Dermis microvascular lymphatic vessel endothelial cell (primary cell): ENCODE measurements at regions not wholly inside any gene's neighbourhood (a gene's known extent, or its start where the extent isn't known, plus 50 kb on each side); places are given as distances from the start of the nearest gene placed in this dataset.
"Not testable (repeated sequence)": the region's sequence is repeated elsewhere in the genome, so short reads cannot be mapped to it uniquely, and the experiment has no call there.

Source experiments
- DNase-seq, 2 donors: peaks; one replicate each; pipeline versions ENCODE4 v3.0.0 to v3.0.0-alpha.2; 2010; ENCODE audit warnings: low read depth in 2 of 2

DNA sequence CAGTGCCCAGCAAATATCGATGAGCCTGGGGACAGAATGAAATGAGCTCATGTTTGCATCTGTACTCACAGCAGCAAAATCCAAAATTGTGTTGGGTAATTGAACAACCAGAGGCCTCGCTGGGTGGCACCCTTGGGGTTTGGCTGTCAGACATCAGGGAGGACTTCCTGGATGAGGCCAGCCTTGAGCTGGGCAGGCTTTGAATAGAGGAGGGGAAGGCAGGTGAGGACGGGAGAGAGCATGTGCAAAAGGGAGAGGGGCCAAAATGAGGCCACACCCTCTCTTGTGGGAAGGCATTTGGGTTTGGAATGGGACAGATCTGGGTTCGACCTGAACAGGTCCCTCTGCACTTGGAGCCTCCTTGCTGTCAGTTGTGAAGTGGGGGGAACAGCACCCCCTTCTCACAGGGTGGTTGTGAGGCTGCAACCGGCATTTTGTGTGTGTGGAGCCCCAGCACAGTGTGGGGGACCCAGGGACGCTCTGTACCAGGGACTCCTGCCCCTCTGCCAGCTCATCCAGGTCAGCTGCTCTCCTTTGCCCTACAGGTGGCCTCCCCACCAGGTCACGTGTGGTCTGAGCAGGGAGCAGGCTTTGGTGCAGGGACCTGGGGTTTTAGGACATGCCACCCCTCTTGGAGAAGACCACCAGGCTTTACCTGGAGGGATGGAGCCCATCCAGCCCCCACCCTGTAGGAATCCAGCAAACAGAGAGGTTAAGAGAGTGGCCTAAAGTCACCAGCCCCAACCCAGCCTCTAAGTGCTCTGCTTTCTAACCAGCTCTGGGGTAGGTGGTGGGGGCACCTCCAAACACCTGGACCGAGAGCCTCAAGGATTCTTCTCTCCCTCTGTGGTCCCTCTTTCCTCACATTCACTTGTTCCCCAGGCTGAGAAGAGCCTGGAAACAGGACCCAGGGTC lies 521.8 kb downstream of the PTPRU start:
- no peak for DNase-seq

DNA sequence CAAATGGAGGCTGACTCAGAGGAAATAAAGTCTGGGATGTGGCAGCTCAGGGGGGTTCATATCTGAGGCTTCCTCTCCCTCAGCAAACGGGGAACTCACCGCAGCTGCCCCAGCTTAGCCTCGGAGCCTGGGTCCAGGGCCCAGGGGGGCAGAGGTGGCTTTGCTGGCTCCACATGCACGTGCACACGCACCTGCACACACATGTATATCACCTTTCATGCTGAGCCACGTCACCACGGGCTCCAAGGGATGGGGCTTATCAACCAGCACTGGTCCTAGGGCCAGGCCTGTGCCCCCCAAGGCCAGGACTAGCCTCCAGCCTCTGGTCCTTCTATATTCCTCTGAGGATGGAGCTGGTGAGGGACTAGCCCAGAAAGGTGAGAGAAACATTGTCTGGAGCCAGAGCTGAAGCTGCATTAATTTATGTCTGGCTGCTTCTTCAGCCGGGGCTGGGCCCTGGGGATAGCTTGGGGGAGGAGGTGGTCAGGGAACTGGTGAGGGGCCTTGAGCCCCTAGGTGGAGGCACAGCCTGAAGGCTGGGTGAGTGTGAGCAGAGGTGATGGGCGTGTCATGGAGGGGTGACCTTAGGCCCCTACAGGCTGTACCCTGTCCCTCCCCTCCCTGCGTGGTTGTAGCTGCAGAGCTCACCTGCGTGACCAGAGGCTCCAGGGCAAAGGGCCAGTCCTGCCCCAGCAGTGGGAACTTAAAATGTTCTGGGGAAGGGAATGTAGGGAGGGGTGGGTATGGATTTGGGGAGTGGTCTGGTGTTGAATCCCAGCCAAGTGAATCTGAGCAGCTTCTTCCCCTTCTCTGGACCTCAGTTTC lies 520.8 kb downstream of the PTPRU start:
- DNase-seq: no peak

DNA sequence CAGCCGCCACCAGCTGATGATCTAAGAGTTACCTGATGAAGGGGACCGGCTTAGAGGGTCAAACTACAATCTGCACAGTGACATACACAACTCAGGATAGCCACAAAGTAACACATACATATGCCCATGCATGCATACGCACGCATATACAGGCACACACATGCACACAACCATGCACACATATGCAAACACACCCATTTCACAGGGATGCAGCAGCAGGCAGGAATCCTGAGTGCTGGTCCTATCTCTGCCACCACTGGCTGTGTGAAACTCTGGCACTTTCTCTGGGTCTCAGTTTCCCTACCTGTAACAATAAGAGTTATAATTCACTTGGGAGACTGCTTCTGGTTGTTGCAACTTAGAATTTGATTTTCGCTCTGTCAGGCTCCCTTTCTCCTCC lies 520.2 kb downstream of the PTPRU start:
- no peak for DNase-seq

DNA sequence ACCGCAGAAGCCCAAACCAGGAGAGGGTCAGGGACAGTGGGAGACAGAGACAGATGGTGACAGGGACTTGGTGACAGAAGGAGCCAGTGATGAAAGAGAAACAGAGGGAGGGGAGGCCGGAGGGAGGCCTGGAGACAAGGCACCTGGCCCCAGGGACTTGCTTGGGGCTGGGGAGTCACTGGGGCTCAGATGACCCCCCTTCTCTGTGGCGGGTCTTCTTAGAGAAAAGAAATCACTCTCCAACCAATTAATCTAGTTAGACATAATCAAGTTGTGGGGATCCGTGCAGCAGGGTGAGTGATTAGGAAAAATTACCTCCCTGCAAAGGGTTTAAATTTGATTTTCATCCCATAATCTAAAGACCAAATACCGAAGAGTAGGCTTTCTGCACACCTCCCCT lies 519.8 kb downstream of the PTPRU start:
- DNase-seq: no peak

DNA sequence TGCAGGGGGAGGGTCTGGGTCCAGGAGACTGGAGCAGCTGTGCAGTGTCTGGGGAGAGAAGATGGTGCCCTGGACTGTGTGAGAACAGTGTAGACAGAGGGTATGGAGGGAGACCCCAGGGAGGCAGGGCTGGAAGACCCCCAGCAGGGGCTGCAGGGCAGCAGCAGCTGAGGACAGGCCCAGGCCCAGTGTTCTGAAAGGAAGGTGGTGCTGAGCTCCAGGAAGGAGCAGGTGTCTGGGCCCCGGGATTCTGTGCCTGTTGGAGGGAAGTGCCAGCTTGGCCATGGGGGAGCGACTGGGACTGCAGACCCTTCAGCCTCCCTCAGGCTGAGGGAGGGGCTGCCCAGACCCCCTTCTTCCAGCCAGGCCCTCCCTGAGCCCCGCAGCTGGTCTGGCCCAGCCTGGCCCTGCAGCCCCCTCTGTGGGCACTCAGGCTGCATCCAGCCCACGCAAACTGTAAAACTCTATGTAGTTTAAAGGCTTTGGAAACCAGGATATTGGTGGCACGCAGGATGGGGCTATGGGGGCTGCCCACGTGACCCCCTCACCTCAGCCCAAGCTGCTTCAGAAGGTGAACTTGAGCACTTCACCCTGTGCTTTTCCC lies 519.2 kb downstream of the PTPRU start:
- DNase-seq: not testable (repeated sequence)

DNA sequence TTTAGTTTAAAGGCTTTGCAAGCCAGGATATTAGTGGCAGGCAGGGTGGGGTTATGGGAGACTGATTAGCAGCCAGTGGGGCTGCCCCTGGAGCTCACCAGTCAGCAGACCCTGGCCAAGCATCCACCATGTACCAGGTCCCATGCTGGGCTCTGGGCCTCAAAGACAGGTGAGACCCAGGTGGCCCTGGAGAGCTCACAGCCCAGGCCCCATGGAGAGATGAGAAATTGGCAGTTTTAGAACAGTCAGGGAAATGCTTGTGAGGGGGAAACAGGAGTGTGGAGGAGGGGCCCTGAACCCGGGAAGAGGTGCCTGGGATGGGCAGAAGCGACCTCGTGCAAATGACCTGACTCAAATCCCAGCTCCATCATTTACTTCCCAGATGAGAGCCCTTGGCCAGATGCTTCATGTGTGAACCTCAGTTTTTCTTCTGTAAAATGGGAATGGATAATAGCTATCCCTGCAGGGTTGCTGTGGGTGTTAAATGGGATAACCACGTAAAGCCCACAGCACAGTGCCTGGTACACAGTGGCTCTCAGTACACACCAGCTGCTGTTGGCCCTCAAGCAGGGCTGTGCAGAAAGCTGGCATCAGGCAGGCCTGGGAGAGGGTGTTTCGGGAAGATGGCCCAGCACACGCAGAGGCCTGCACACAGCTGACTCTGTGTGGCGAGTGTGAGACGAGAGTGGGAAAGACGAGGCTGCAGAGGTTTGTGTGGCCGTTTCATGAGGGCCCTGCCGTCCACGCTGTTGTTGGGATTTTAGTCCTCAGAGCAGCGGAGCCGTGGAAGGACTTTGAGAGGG lies 518.5 kb downstream of the PTPRU start:
- DNase-seq: no peak

DNA sequence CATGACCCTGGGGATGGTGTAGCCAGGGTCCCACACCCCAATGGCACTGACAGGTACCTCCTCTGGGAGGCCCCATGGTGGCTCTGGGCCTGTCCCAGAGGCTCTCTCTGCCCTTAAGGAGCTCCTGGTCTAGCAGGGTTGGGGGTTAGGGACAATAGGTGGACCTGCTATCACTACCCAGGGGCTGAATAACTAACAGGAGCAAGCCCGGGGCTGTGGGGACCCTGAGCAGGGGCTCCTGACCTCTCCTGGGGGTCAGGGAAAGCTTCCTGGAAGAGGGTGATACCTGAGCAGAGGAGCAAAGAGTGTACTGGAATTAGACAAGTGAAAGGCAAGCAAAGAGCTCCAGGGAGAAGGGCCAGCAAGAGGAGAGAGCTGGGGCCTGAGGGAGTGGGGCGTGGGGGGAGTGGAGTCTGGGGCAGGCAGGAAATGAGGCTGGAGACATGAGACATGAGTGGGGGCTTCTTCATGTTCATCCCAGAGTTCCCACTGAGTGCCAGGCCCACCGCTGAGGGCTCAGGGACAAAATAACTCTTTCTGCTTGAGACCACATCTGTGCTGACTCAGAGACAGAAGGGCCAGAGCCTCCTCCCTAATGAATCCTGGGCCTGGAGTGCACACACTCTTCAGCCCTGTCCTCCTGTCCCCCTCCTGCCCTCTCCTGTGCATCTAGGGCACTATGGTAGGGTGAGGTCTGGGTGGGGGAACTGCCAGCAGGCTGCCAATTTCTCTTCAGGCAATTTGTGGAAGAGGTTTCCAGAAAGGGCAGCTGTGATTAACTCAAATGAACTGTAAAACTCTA lies 517.6 kb downstream of the PTPRU start:
- DNase-seq: no peak

DNA sequence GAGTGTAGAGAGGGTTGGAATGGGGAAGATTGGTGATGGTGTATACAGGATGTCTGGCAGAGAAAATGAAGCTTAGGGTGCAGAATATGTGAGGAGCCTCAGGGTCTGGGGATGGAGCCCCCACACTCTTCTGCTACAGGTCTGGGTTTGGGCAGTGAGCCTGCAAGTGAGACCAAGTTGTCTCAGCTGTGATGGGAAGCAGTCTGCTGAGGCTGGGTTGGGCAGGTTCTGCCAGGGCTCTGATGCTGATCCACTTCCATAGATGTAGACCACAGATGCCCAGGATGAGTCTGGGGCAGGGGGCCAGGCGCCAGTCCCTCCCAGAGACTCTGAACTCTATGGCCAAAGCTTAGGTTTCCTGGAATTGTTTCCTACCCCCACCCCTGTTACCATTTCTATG lies 516.9 kb downstream of the PTPRU start:
- DNase-seq: no peak

DNA sequence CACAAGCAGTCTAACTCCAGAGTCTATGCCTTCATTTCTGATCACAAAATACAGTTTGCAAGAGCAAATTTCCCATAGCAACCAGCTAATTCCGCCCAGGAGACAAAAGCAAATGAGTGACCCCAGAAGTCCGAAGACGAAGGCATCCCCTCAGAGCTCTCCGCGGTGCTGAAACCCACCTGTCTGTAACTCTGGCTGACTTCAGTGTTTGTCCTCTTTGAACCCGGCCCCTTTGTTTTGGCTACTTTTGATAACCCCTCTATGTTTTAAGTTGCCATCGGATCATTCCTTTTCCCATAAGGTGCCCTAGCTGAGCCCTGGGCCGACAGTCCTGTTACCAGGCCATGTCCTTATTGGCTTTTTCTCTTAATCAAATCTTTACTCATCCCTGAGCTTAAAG lies 515.8 kb downstream of the PTPRU start:
- peak in 1 of 2 donors; percentile 14 for DNase-seq

DNA sequence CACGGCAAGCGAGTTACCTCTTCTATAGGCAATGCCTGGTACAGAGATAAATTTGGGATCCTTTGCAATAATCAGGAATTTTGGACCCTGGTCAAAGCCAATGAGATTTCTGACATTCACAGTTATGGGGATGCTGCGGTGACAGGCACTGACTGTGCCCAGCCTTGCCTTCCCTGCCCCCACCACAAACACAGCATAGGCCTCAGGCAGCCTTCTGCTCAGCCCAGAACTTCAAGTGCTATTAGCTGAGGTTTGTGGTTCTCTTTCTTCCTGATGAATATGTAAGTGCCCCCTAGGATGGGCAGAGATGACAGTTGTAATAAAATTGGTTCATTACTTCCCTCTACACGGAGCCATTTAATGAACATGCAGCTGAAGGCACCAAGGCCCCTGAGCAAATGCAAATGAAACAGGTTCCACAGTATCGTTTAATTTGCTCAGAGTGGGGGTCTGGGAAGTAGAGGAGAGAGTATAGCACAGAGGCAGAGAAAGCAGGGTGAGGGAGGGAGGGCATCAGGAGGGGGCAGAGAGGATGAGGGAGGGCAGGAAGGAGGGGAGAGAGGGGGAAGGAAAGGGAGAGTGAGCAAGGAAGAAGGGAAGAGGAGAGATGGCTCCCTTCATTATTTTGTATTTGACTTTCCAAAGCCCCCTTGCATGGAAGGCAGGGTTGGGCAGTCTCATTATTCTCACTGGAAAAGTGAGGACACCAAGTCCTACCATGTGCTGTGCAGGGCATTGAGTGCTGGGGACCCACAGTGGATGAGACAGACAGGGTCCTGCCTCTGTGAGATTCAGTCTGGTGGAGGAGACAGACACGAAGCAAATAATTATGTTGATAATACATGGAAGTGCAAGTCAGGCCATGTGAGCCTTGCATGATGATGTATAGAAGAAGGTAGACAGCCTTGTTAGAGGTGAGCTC lies 513.0 kb downstream of the PTPRU start:
- no peak for DNase-seq

DNA sequence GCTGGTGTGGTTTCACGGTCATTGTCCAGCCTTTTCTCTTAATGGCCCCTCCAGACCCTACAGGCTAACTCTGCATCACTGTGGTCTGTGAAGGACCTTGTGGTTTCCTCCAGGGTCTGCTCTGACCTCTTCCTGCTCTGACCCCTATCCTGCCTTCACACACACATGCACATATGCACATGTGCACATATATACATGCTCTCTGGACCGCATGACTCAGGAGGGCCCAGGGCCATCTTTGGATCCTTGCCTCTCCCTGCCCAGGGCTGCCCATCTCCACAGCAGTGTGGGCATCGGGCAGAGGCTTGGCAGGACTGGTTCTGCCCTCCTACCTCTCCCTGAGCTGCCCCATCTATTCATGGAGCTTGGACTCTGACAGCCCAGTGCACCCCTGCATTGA lies 510.9 kb downstream of the PTPRU start:
- DNase-seq: no peak

DNA sequence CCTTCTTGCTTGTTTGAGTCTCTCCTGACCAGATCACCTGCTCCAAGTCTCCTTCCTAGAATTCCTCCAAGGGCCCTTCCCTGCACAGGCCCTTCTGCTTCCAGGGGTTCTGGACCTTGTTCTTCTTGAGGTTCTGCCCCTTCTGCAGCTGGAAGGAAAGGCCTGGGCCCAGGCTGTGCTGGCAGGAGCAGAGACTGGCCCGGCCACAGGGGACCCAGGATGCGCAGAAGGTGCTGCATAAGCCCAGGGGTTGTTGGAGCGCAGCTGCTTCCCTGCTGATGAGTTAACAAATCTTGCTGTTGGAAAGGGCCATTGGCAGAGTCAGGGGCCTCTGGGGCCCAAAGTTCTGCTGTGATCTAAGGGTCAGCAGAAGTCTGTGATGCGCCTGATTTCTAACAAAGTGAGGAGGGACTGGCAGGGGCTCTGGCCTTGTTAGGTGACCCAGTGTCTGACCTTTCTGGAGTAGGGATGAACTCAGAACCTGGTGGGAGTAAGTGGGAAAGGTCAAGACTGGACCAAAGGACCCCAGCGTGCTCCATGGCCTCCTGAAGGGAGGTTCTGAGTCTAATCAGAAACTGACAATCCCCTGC lies 509.8 kb downstream of the PTPRU start:
- no peak for DNase-seq

DNA sequence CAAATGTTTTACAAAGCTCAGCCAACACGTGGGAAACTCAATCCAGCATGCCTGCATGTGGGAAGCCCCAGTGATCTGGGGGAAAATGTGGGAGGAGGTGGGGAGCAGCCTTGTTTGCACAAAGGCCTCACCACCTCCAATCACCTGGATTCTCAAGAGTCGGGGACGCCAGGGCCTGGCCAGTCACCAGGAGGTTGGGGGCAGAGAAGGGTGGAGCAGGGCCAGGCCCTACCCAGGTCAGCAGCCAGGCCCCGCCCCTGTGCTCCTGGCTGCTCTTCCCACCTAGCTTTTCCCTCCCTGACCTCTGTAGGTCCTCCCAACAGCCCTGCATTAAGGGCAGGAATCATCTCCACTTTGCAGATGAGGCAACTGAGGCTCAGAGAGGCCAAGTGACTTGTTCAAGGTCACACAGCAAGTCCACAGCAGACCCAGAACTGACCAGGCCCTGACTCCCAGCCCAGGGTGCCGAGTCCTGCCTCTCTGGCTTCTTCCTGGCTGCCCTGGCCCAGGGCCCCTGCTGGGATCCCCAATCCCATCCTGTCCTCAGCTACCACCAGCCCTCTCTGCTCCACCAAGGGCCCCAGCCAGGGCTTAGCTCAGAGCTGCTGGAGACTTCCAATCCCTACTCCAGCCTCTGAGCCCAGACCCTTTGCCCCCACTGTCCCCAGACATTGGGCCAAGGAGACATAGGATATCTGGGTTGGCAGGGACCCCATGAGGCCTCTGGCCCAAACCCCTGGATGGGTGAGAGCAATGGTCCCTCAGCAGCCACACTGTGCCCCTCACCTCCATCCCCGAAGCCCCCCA lies 508.6 kb downstream of the PTPRU start:
- DNase-seq: no peak

DNA sequence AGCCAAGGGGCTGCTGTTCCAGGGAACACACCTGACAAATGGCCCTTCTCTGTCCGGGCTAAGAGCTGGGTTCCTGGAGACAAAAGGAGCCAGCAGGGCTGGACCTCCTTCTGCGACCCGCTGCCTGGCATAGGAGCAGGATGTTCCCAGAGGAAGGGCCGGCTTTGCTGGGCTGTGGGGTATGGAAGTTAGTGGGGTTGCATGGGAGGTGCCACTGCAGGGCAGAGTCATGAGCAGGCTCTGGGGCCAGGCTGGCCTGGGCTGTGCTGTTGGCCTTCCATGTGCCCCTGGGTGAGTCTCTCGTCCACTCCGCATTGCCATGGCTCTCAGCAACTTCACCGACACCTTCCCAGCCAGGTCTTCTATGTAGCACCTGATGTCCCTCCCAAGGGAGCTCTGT lies 507.6 kb downstream of the PTPRU start:
- DNase-seq: no peak

DNA sequence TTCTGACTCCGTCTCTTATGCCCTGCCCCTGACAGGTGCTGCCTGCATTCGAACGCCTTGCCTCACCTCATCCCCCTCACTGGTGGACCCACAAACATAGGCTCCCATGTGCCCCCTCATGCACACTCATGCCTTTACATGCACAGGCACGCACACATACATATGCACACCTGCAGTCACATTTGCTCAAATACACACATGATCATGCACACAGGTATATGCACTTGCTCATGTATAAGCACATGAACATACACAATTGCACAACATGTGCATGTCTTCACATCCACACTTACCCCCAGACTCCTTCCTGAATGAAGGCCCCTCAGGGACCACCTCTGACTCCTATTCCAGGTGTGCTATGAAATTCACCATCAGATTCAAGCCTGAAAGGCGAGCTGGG lies 506.9 kb downstream of the PTPRU start:
- DNase-seq: no peak

DNA sequence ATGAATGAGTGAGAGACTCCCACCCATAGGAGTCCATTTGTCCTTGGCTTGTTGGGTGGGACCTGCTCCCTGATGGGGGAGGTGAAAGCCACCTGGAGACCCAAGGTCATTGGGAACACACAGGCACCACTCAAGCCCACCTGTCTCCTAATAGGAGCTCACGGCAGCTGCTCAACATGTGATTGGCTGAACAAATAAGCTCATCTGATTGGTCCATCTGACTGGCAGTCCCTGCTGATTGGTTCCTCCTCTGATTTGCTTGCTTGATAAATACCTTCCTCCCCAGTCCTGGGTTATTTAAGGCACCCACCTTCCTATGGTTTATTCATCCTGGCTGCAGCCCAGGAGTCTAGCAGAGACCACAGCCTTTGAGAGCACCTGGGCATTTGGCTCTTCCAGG lies 502.9 kb downstream of the PTPRU start:
- no peak for DNase-seq

DNA sequence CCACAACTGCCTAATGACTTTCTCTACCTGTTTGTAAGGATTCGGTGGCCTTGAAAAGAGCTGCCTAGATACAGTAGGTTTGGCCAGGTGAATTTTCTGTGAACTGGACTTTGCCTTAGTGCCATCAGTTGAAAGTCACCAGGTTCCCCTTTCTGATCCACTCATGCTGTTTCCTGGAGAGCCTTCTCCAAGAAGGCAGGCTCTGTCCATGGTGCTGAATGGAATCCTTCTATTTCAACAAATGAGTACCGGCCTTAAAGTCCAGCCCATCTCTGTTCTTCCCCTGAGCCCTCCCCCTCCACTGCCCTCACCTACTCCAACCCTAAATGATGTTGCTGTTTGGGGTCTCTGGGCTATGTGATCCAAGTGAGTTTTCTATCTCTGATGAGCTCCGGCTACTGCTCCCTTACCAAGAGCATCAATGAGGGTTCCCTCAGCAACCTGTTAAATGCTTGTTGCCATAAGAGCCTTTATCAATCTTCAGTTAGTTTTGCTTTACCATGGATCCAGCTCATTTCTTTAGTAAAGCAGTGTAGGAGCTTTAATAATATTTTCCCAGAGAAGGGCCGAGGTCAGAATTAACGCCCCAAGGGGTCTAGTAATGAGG lies 500.4 kb downstream of the PTPRU start:
- DNase-seq: peak in 1 of 2 donors; percentile 62

DNA sequence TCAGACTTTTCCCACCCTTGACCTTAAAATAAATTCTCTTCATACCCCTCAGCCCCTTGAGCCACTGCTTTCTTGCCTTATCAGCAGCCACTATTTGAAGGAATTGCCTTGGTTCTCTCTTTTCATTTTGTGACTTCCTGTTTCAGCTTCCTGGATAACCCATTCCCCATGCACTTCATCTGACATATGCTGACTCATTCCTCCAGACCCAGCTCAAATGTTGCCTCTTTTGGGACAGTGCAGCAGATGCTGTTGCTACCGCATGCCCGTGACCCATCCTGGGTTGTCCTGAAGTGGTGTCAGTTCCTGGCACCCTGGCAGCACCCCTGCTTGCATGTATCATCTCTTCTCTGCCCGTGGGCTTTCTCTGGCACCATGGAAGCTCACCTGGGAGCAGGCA lies 496.1 kb downstream of the PTPRU start:
- no peak for DNase-seq
